CD4-positive, alpha-beta T cell treated with Interleukin-1 beta for 1 hour (primary cell): ENCODE measurements at regions not wholly inside any gene's neighbourhood (a gene's known extent, or its start where the extent isn't known, plus 50 kb on each side); places are given as distances from the start of the nearest gene placed in this dataset.

Source experiments
- DNase-seq, 2 donors: peaks; one replicate each; pipeline ENCODE4 v3.0.0-alpha.2; 2020 to 2022

GRCh38 chr20:10868299-10868698 lies 194.5 kb upstream of the JAG1 start:
- DNase-seq = no peak

- no peak for DNase-seq
Measured at GRCh38 chr20:10873026-10873425, 199.2 kb upstream of the JAG1 start.

- no peak for DNase-seq
Measured at GRCh38 chr20:10875653-10876052, 201.9 kb upstream of the JAG1 start.

- DNase-seq = no peak
Measured at GRCh38 chr20:10876558-10876957, 202.8 kb upstream of the JAG1 start.

GRCh38 chr20:10877342-10877741 lies 203.5 kb upstream of the JAG1 start:
- no peak for DNase-seq

- no peak for DNase-seq
Measured at GRCh38 chr20:10883166-10883565, 209.4 kb upstream of the JAG1 start.

- no peak for DNase-seq
Measured at GRCh38 chr20:10893321-10893720, 219.5 kb upstream of the JAG1 start.

- DNase-seq = no peak
Measured at GRCh38 chr20:10897336-10897735, 223.5 kb upstream of the JAG1 start.

GRCh38 chr20:10898552-10898951 lies 224.8 kb upstream of the JAG1 start:
- no peak for DNase-seq

- no peak for DNase-seq
Measured at GRCh38 chr20:10902174-10902573, 228.4 kb upstream of the JAG1 start.

- DNase-seq = no peak
Measured at GRCh38 chr20:10902576-10903282, 228.9 kb upstream of the JAG1 start.

- no peak for DNase-seq
Measured at GRCh38 chr20:10906834-10907233, 233.0 kb upstream of the JAG1 start.

- no peak for DNase-seq
Measured at GRCh38 chr20:10909803-10910202, 236.0 kb upstream of the JAG1 start.

GRCh38 chr20:10910535-10911178 lies 236.9 kb upstream of the JAG1 start:
- DNase-seq = no peak

GRCh38 chr20:10911298-10911697 lies 237.5 kb upstream of the JAG1 start:
- no peak for DNase-seq

GRCh38 chr20:10915815-10916214 lies 242.0 kb upstream of the JAG1 start:
- DNase-seq = no peak

- no peak for DNase-seq
Measured at GRCh38 chr20:10916312-10916711, 242.5 kb upstream of the JAG1 start.

- no peak for DNase-seq
Measured at GRCh38 chr20:10917826-10918225, 244.0 kb upstream of the JAG1 start.

GRCh38 chr20:10919396-10920140 lies 245.8 kb upstream of the JAG1 start:
- no peak for DNase-seq

- no peak for DNase-seq
Measured at GRCh38 chr20:10920396-10920795, 246.6 kb upstream of the JAG1 start.

GRCh38 chr20:10921491-10922010 lies 247.8 kb upstream of the JAG1 start:
- no peak for DNase-seq

GRCh38 chr20:10922506-10922905 lies 248.7 kb upstream of the JAG1 start:
- no peak for DNase-seq

GRCh38 chr20:10922941-10923340 lies 249.1 kb upstream of the JAG1 start:
- no peak for DNase-seq

- no peak for DNase-seq
Measured at GRCh38 chr20:10924644-10925201, 250.9 kb upstream of the JAG1 start.
